ENCODE measurements at regions not wholly inside any gene's neighbourhood (a gene's known extent, or its start where the extent isn't known, plus 50 kb on each side); places are given as distances from the start of the nearest gene placed in this dataset.

DNA sequence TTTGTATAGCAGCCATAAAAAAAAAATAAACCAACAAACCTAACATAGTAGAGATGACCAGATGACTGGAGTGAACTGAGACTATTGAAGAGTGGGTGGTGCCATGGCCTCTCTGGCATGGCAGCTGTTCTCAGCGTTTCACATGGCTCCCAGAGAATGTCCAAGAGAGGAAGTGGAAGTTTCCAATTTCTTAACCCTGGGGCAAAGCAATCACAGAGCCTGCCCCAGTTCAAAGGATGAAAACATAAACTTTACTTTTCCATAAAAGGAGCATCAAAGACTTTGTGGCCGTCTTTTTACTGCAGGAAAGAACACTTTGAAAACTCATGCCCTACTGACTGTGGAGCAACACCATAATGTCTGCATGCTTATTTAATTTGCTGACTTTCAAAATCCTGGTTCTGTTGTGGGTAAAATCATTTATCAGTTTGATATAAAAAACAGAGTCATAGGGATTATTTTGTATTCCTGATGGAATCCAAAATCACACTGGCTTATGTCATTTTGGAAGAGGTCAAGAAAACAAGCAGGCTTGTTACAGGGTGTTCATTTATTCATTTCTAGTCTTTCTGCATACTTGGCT lies 165.4 kb downstream of the SLC35B3 start:
- intact Hi-C loops (cut with DNase I): no loop called here
- H3K4me3 ChIP-seq: no peak overlapping the region

DNA sequence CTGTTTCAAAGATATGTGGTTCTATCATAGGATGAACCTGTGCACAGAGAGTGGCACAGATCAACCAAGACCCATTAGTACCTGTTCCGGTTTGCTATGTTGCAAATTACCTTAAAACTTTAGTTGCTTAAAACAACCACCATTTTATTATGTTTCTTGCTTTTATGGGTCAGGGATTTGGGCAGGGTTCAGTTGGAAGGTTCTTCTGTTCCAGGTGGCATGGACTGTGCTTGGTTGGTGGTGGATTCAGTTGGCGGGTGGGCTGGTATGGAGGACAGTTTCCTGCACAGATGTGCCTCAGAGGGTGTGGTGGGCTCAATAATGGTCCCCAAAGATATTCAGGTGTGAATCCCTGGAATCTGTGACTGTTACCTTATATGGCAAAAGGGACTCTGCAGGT lies 166.3 kb downstream of the SLC35B3 start:
- WGBS: 89% methylated on average over 2 of the region's 2 CpGs
- no peaks in the 10 kb centered on the region for H3K27me3 ChIP-seq
- no peak for DNase-seq (ENCODE audit: extremely low spot score)
- no peak overlapping the region for H3K4me3 ChIP-seq
- H3K36me3 ChIP-seq: no peaks in the 10 kb centered on the region
- H3K4me1 ChIP-seq: no peaks in the 10 kb centered on the region
- H3K27ac ChIP-seq (replicated peaks in 1 of 4): no peak overlapping the region
- H3K9me3 ChIP-seq: peaks cover 0 to 8% (median 4%) of the 10 kb centered on the region in 4 donors
- intact Hi-C loops (cut with DNase I): no loop called here
- TF ChIP-seq EP300 (IDR thresholded peaks at IDR 0.05) (no peak), POLR2AphosphoS5 (IDR thresholded peaks at IDR 0.05) (no peak), POLR2A (IDR thresholded peaks at IDR 0.05; ENCODE audit: low read depth) (no peak)
- TF ChIP-seq, protein P1, sequence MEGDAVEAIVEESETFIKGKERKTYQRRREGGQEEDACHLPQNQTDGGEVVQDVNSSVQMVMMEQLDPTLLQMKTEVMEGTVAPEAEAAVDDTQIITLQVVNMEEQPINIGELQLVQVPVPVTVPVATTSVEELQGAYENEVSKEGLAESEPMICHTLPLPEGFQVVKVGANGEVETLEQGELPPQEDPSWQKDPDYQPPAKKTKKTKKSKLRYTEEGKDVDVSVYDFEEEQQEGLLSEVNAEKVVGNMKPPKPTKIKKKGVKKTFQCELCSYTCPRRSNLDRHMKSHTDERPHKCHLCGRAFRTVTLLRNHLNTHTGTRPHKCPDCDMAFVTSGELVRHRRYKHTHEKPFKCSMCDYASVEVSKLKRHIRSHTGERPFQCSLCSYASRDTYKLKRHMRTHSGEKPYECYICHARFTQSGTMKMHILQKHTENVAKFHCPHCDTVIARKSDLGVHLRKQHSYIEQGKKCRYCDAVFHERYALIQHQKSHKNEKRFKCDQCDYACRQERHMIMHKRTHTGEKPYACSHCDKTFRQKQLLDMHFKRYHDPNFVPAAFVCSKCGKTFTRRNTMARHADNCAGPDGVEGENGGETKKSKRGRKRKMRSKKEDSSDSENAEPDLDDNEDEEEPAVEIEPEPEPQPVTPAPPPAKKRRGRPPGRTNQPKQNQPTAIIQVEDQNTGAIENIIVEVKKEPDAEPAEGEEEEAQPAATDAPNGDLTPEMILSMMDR (IDR thresholded peaks at IDR 0.05): no peak

More for the DNA sequence above, 165.4 kb downstream of the SLC35B3 start:
- TF ChIP-seq POLR2A (IDR thresholded peaks at IDR 0.05; ENCODE audit: low read depth): no peak
- TF ChIP-seq, protein P1 (IDR thresholded peaks at IDR 0.05): no peak
- no peak for TF ChIP-seq EP300 (IDR thresholded peaks at IDR 0.05)
- TF ChIP-seq POLR2AphosphoS5 (IDR thresholded peaks at IDR 0.05): no peak
- no peaks in the 10 kb centered on the region for H3K27me3 ChIP-seq
- WGBS: 19% methylated on average over 2 of the region's 2 CpGs
- H3K36me3 ChIP-seq: no peaks in the 10 kb centered on the region
- no peak overlapping the region for H3K27ac ChIP-seq (replicated peaks in 1 of 4)
- H3K4me1 ChIP-seq: no peaks in the 10 kb centered on the region
- H3K9me3 ChIP-seq: peaks cover 0 to 8% (median 4%) of the 10 kb centered on the region in 4 donors
- DNase-seq (ENCODE audit: extremely low spot score): no peak

DNA sequence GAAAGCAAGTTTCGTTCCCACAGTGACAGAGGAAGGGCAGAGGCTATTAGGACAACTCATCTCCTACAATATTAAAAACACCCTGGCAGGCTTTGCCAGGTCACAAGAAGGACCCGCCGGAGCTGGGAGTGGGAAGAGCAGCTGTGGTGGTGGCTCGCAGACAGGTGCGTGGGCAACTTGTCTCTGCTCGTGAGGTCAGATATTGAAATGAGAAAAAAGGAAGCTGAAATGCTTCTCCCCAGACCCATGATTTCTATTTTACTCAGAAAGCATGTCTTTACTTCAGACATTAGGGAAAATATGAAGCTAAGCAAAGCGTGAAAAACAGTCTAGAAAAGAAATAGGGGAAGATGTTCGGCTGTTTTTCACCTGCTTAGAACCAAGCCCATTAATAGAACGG lies 166.3 kb upstream of the EEF1E1 start:
- H3K27ac ChIP-seq (replicated peaks in 1 of 4): no peak overlapping the region
- DNase-seq (ENCODE audit: extremely low spot score): no peak
- no peak overlapping the region for H3K4me3 ChIP-seq
- WGBS: 90% methylated on average over 9 of the region's 9 CpGs
- TF ChIP-seq POLR2AphosphoS5 (IDR thresholded peaks at IDR 0.05): no peak
- no peak for TF ChIP-seq EP300 (IDR thresholded peaks at IDR 0.05)
- no peak for TF ChIP-seq POLR2A (IDR thresholded peaks at IDR 0.05; ENCODE audit: low read depth)
- TF ChIP-seq, protein P1 (IDR thresholded peaks at IDR 0.05): no peak
- peaks cover 0 to 8% (median 4%) of the 10 kb centered on the region in 4 donors for H3K9me3 ChIP-seq
- H3K27me3 ChIP-seq: no peaks in the 10 kb centered on the region
- no peaks in the 10 kb centered on the region for H3K36me3 ChIP-seq
- H3K4me1 ChIP-seq: no peaks in the 10 kb centered on the region
- intact Hi-C loops (cut with DNase I): no loop called here

DNA sequence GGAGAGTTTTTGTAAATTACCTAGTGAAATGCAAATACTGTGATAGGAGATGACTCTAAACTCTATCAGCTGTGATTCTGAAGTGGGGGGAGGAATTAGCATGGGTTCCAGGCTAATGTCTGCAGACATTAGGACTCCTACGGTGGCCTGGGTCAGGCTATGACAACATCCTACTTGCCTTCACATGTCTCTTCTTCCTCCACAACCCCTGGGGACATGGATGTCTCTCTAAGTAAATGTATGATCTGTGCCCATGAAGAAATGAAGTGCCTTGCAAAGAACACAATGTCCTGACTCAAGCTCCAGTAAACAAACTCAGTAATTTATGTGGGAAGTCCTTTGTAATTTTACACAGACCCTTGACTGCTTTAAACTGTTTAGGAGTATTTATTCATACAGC lies 165.8 kb upstream of the EEF1E1 start:
- WGBS: 42% methylated on average over 1 of the region's 1 CpG
- intact Hi-C loops (cut with DNase I): no loop called here
- no peaks in the 10 kb centered on the region for H3K27me3 ChIP-seq
- no peaks in the 10 kb centered on the region for H3K36me3 ChIP-seq
- H3K4me3 ChIP-seq: no peak overlapping the region
- DNase-seq (ENCODE audit: extremely low spot score): no peak
- no peak overlapping the region for H3K27ac ChIP-seq (replicated peaks in 1 of 4)
- TF ChIP-seq POLR2A (IDR thresholded peaks at IDR 0.05; ENCODE audit: low read depth) (no peak), EP300 (IDR thresholded peaks at IDR 0.05) (no peak), POLR2AphosphoS5 (IDR thresholded peaks at IDR 0.05) (no peak)
- TF ChIP-seq, protein P1 (IDR thresholded peaks at IDR 0.05): no peak
- peaks cover 0 to 8% (median 4%) of the 10 kb centered on the region in 4 donors for H3K9me3 ChIP-seq
- H3K4me1 ChIP-seq: no peaks in the 10 kb centered on the region

DNA sequence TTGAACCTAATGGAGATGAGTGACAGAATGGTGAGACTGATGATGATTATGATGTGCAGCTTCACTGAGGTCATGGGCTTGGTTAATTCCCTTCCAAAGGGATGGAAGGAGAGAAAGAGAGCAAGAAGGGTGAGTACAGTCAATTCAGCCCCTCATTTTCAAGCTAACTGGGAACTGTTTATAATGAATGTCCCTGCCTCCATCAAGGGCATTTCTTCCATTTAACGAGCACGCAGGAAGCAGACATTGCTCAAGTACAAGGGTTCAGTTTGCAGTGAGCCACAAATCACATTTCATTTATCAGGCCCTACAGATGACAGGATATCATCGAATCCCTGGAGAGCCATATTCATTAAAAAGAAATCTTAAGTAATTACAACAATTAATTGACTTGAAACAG lies 158.3 kb upstream of the EEF1E1 start:
- no peaks in the 10 kb centered on the region for H3K27me3 ChIP-seq
- no peak overlapping the region for H3K4me3 ChIP-seq
- WGBS: 72% methylated on average over 3 of the region's 3 CpGs
- intact Hi-C loops (cut with DNase I): no loop called here
- no peaks in the 10 kb centered on the region for H3K4me1 ChIP-seq
- TF ChIP-seq EP300 (IDR thresholded peaks at IDR 0.05) (no peak), POLR2AphosphoS5 (IDR thresholded peaks at IDR 0.05) (no peak), POLR2A (IDR thresholded peaks at IDR 0.05; ENCODE audit: low read depth) (no peak)
- TF ChIP-seq, protein P1 (IDR thresholded peaks at IDR 0.05): no peak
- H3K36me3 ChIP-seq: no peaks in the 10 kb centered on the region
- no peak overlapping the region for H3K27ac ChIP-seq (replicated peaks in 1 of 4)
- H3K9me3 ChIP-seq: no peaks in the 10 kb centered on the region
- no peak for DNase-seq (ENCODE audit: extremely low spot score)
